ENCODE measurements at regions not wholly inside any gene's neighbourhood (a gene's known extent, or its start where the extent isn't known, plus 50 kb on each side); places are given as distances from the start of the nearest gene placed in this dataset.

DNA sequence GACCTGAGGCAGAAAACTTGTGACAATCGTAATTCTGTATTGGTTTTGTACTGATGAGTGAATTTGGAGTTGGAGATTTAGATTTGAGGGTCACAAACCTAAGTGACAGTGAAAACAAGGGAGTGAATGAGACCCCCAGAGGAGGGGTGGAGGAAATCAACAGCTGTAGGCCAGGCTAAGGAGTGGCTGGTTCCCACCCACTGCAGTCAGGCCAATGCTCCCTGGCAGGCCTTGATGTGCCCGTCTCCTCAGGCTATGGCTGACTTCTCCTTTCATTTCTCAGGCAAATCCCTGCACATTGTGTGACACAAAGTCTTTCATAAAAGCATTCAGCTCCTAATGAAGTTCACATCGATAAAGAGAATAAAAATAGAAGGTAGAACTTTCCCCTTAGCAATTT lies 557.6 kb downstream of the CETN3 start:
- no peak for TF ChIP-seq EZH2 (IDR thresholded peaks at IDR 0.05; ENCODE audit: borderline replicate concordance, low read depth, low read length, severe bottlenecking)
- no peak for TF ChIP-seq POLR2A (IDR thresholded peaks at IDR 0.05; ENCODE audit: low read depth, low read length)
- TF ChIP-seq, protein P1, sequence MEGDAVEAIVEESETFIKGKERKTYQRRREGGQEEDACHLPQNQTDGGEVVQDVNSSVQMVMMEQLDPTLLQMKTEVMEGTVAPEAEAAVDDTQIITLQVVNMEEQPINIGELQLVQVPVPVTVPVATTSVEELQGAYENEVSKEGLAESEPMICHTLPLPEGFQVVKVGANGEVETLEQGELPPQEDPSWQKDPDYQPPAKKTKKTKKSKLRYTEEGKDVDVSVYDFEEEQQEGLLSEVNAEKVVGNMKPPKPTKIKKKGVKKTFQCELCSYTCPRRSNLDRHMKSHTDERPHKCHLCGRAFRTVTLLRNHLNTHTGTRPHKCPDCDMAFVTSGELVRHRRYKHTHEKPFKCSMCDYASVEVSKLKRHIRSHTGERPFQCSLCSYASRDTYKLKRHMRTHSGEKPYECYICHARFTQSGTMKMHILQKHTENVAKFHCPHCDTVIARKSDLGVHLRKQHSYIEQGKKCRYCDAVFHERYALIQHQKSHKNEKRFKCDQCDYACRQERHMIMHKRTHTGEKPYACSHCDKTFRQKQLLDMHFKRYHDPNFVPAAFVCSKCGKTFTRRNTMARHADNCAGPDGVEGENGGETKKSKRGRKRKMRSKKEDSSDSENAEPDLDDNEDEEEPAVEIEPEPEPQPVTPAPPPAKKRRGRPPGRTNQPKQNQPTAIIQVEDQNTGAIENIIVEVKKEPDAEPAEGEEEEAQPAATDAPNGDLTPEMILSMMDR (IDR thresholded peaks at IDR 0.05; ENCODE audit: extremely low read depth in 1 of 2, insufficient read depth in 1 of 2, low read depth in 1 of 2, low read length in 2 of 2): no peak
- TF ChIP-seq POLR2AphosphoS5 (IDR thresholded peaks at IDR 0.05; ENCODE audit: insufficient read depth, low read depth, low read length): no peak
- TF ChIP-seq, protein P2, sequence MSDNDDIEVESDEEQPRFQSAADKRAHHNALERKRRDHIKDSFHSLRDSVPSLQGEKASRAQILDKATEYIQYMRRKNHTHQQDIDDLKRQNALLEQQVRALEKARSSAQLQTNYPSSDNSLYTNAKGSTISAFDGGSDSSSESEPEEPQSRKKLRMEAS (IDR thresholded peaks at IDR 0.05; ENCODE audit: insufficient read depth, insufficient read length): no peak
- TF ChIP-seq JUN (IDR thresholded peaks at IDR 0.05; ENCODE audit: borderline replicate concordance, insufficient read depth, insufficient read length, low read depth): no peak

Data from endothelial cell of umbilical vein (primary cell).